GM18508 (cell line): ENCODE measurements at regions not wholly inside any gene's neighbourhood (a gene's known extent, or its start where the extent isn't known, plus 50 kb on each side); places are given as distances from the start of the nearest gene placed in this dataset.

Experiments
- ATAC-seq: cut with Tn5 transposase; IDR thresholded peaks from one replicate; pipeline ENCODE4 v1.9.1; 2021; ENCODE audit warnings: moderate number of reproducible peaks; ENCODE audit not compliant: insufficient read depth, unreplicated experiment

GRCh38 chr4:176383273-176384077, 63.7 kb downstream of the SPCS3 start:
- no peak for ATAC-seq

- ATAC-seq = no peak
Measured at GRCh38 chr4:176385601-176386000, 65.8 kb downstream of the SPCS3 start.

- no peak for ATAC-seq
Measured at GRCh38 chr4:176387571-176387970, 67.8 kb downstream of the SPCS3 start.

- ATAC-seq = no peak
Measured at GRCh38 chr4:176393306-176394013, 73.7 kb downstream of the SPCS3 start.

GRCh38 chr4:176400816-176401461, 81.2 kb downstream of the SPCS3 start:
- no peak for ATAC-seq

GRCh38 chr4:176404621-176405020, 84.9 kb downstream of the SPCS3 start:
- ATAC-seq = no peak

- ATAC-seq = no peak
Measured at GRCh38 chr4:176406297-176406696, 86.5 kb downstream of the SPCS3 start.

GRCh38 chr4:176406736-176407135, 87.0 kb downstream of the SPCS3 start:
- ATAC-seq = no peak

- no peak for ATAC-seq
Measured at GRCh38 chr4:176409627-176410026, 89.9 kb downstream of the SPCS3 start.

GRCh38 chr4:176413171-176413570, 93.4 kb downstream of the SPCS3 start:
- no peak for ATAC-seq

GRCh38 chr4:176422001-176422400, 102.2 kb downstream of the SPCS3 start:
- no peak for ATAC-seq

GRCh38 chr4:176422511-176422910, 102.7 kb downstream of the SPCS3 start:
- ATAC-seq = no peak

- no peak for ATAC-seq
Measured at GRCh38 chr4:176425035-176425434, 105.3 kb downstream of the SPCS3 start.

GRCh38 chr4:176432811-176433540, 113.2 kb downstream of the SPCS3 start:
- no peak for ATAC-seq

GRCh38 chr4:176433983-176434382, 114.2 kb downstream of the SPCS3 start:
- ATAC-seq = no peak

- no peak for ATAC-seq
Measured at GRCh38 chr4:176435901-176436292, 116.1 kb downstream of the SPCS3 start.

- ATAC-seq = no peak
Measured at GRCh38 chr4:176436293-176436973, 116.7 kb downstream of the SPCS3 start.

- ATAC-seq = no peak
Measured at GRCh38 chr4:176437756-176438155, 118.0 kb downstream of the SPCS3 start.

- ATAC-seq = no peak
Measured at GRCh38 chr4:176438401-176438800, 118.6 kb downstream of the SPCS3 start.

- ATAC-seq = no peak
Measured at GRCh38 chr4:176439611-176440010, 119.8 kb downstream of the SPCS3 start.
